ENCODE measurements at regions not wholly inside any gene's neighbourhood (a gene's known extent, or its start where the extent isn't known, plus 50 kb on each side); places are given as distances from the start of the nearest gene placed in this dataset.

DNA sequence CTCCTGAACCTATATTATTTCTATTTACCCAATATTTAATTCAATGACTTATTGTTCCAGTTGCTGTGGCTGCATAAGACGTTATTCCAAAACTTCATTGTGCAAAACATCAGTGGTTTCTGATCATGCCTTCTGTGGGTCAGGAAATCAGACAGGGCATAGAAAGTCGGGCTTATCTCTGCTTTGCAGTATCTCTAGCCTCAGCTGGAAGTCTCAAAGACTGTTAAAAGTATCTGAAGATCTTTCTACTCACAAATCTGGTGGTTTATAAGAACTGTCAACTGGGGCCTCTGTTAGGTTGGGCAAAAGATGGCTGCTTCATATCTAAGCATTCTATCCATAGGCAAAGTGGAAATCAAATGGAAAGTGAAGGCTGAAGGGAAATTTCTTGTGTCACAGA lies 687.7 kb upstream of the ARRDC3 start:
- H2AFZ ChIP-seq (ENCODE audit: low read length) = no peak overlapping the region
- no peaks in the 10 kb centered on the region for H4K20me1 ChIP-seq (ENCODE audit: insufficient read depth, low read length, poor library complexity, severe bottlenecking)
- no peaks in the 10 kb centered on the region for H3K4me1 ChIP-seq (ENCODE audit: insufficient read depth, low read length, poor library complexity, severe bottlenecking)
- no peaks in the 10 kb centered on the region for H3K9me2 ChIP-seq (replicated peaks; ENCODE audit: low read depth, low read length)
- no peak overlapping the region for H3K9ac ChIP-seq (ENCODE audit: low read depth, low read length, poor library complexity, severe bottlenecking)
- no peaks in the 10 kb centered on the region for H3K36me3 ChIP-seq (ENCODE audit: insufficient read depth, low read length)
- no peak overlapping the region for H3K4me2 ChIP-seq (ENCODE audit: low read depth, low read length, poor library complexity, severe bottlenecking)
- no peak overlapping the region for H3K4me3 ChIP-seq (ENCODE audit: low read length, poor library complexity, severe bottlenecking)
- H3K9me3 ChIP-seq (ENCODE audit: insufficient read depth, low read depth, low read length) = no peaks in the 10 kb centered on the region
- no peaks in the 10 kb centered on the region for H3F3A ChIP-seq (ENCODE audit: low read depth)
- H3K79me2 ChIP-seq (ENCODE audit: insufficient read depth, low read length) = no peaks in the 10 kb centered on the region
- no peaks in the 10 kb centered on the region for H3K27me3 ChIP-seq (ENCODE audit: insufficient read depth, low read length, poor library complexity, severe bottlenecking)
- TF ChIP-seq, protein P1, sequence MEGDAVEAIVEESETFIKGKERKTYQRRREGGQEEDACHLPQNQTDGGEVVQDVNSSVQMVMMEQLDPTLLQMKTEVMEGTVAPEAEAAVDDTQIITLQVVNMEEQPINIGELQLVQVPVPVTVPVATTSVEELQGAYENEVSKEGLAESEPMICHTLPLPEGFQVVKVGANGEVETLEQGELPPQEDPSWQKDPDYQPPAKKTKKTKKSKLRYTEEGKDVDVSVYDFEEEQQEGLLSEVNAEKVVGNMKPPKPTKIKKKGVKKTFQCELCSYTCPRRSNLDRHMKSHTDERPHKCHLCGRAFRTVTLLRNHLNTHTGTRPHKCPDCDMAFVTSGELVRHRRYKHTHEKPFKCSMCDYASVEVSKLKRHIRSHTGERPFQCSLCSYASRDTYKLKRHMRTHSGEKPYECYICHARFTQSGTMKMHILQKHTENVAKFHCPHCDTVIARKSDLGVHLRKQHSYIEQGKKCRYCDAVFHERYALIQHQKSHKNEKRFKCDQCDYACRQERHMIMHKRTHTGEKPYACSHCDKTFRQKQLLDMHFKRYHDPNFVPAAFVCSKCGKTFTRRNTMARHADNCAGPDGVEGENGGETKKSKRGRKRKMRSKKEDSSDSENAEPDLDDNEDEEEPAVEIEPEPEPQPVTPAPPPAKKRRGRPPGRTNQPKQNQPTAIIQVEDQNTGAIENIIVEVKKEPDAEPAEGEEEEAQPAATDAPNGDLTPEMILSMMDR (conservative IDR thresholded peaks at IDR 0.05; ENCODE audit: low read length) = no peak
- TF ChIP-seq EZH2phosphoT487 (IDR thresholded peaks at IDR 0.05; ENCODE audit: borderline replicate concordance) = no peak

DNA sequence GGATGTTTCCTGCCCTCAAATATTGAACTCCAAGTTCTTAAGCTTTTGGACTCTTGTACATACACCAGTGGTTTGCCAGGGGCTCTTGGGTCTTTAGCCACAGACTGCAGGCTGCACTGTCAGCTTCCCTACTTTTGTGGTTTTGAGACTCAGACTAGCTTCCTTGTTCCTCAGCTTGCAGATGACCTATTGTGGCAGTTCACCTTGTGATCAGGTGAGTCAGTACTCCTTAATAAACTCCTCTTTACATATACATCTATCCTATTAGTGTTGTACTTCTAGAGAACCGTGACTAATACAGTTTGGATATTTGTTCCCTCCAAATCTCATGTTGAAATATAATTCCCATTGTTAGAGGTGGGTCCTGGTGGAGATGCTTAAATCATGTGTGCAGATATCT lies 681.9 kb upstream of the ARRDC3 start:
- H4K20me1 ChIP-seq (ENCODE audit: insufficient read depth, low read length, poor library complexity, severe bottlenecking) = no peaks in the 10 kb centered on the region
- H3K79me2 ChIP-seq (ENCODE audit: insufficient read depth, low read length) = no peaks in the 10 kb centered on the region
- no peaks in the 10 kb centered on the region for H3K9me2 ChIP-seq (replicated peaks; ENCODE audit: low read depth, low read length)
- no peak overlapping the region for H3K4me3 ChIP-seq (ENCODE audit: low read length, poor library complexity, severe bottlenecking)
- H2AFZ ChIP-seq (ENCODE audit: low read length) = no peak overlapping the region
- no peaks in the 10 kb centered on the region for H3K27me3 ChIP-seq (ENCODE audit: insufficient read depth, low read length, poor library complexity, severe bottlenecking)
- no peak overlapping the region for H3K9ac ChIP-seq (ENCODE audit: low read depth, low read length, poor library complexity, severe bottlenecking)
- H3K36me3 ChIP-seq (ENCODE audit: insufficient read depth, low read length) = no peaks in the 10 kb centered on the region
- H3K4me2 ChIP-seq (ENCODE audit: low read depth, low read length, poor library complexity, severe bottlenecking) = no peak overlapping the region
- no peaks in the 10 kb centered on the region for H3K4me1 ChIP-seq (ENCODE audit: insufficient read depth, low read length, poor library complexity, severe bottlenecking)
- TF ChIP-seq, protein P1 (conservative IDR thresholded peaks at IDR 0.05; ENCODE audit: low read length) = no peak
- TF ChIP-seq EZH2phosphoT487 (IDR thresholded peaks at IDR 0.05; ENCODE audit: borderline replicate concordance) = no peak
- no peaks in the 10 kb centered on the region for H3K9me3 ChIP-seq (ENCODE audit: insufficient read depth, low read depth, low read length)
- H3F3A ChIP-seq (ENCODE audit: low read depth) = no peaks in the 10 kb centered on the region

DNA sequence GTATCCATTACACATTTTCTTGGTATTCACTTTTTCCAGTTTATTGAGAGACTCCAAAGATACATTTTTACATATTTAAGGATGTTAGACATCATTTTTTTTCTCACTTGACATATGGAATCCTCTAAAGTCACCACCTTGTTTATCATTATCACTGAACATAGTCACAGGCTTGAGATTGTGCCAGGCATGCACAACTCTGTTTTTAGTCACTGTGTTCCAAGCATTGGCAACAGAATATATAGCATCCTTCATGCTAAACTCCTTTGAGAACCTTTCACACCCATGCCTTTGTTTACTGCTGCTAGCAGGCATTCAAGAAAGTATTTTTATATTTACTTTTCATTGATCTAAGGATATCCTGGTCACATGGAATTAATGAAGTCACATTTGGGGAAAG lies 668.6 kb upstream of the ARRDC3 start:
- Histone ChIP-seq H4K20me1 (ENCODE audit: insufficient read depth, low read length, poor library complexity, severe bottlenecking) (no peaks in the 10 kb centered on the region), H3K4me3 (ENCODE audit: low read length, poor library complexity, severe bottlenecking) (no peak overlapping the region), H2AFZ (ENCODE audit: low read length) (no peak overlapping the region), H3K36me3 (ENCODE audit: insufficient read depth, low read length) (no peaks in the 10 kb centered on the region), H3K4me2 (ENCODE audit: low read depth, low read length, poor library complexity, severe bottlenecking) (no peak overlapping the region), H3K27me3 (ENCODE audit: insufficient read depth, low read length, poor library complexity, severe bottlenecking) (no peaks in the 10 kb centered on the region), H3K9ac (ENCODE audit: low read depth, low read length, poor library complexity, severe bottlenecking) (no peak overlapping the region), H3K79me2 (ENCODE audit: insufficient read depth, low read length) (no peaks in the 10 kb centered on the region), H3K9me3 (ENCODE audit: insufficient read depth, low read depth, low read length) (no peaks in the 10 kb centered on the region), H3K9me2 (replicated peaks; ENCODE audit: low read depth, low read length) (no peaks in the 10 kb centered on the region), H3F3A (ENCODE audit: low read depth) (no peaks in the 10 kb centered on the region), H3K4me1 (ENCODE audit: insufficient read depth, low read length, poor library complexity, severe bottlenecking) (no peaks in the 10 kb centered on the region)
- TF ChIP-seq EZH2phosphoT487 (IDR thresholded peaks at IDR 0.05; ENCODE audit: borderline replicate concordance) = no peak
- TF ChIP-seq, protein P1 (conservative IDR thresholded peaks at IDR 0.05; ENCODE audit: low read length) = no peak

Data from Loucy (cell line).